DOHH2 (cell line): ENCODE measurements at regions not wholly inside any gene's neighbourhood (a gene's known extent, or its start where the extent isn't known, plus 50 kb on each side); places are given as distances from the start of the nearest gene placed in this dataset.

Experiments used
- H3F3A ChIP-seq: fragments of 200-600 bp; sonication (generic), shearing (Covaris generic); 2 replicates; pipeline ENCODE4 v1.6.0; 2016; ENCODE audit warnings: antibody characterized with exemption, mild to moderate bottlenecking; ENCODE audit not compliant: control insufficient read depth, insufficient read depth
- H3K27ac ChIP-seq: fragments of 200-600 bp; sonication (generic); 2 replicates; pipeline ENCODE4 v1.5.1; 2014; ENCODE audit warnings: low read depth, mild to moderate bottlenecking, low read length, moderate library complexity
- H3K27me3 ChIP-seq: fragments of 200-600 bp; sonication (generic); 2 replicates; pipeline ENCODE4 v1.6.1; 2014; ENCODE audit warnings: mild to moderate bottlenecking, low read length, mixed read lengths; ENCODE audit not compliant: control insufficient read depth
- H3K36me3 ChIP-seq: fragments of 200-600 bp; sonication (generic); 2 replicates; pipeline ENCODE4 v1.6.1; 2014; ENCODE audit warnings: mild to moderate bottlenecking, low read length, moderate library complexity, mixed read lengths; ENCODE audit not compliant: control insufficient read depth
- H3K4me1 ChIP-seq: fragments of 200-600 bp; sonication (generic); 2 replicates; pipeline ENCODE4 v1.6.1; 2014; ENCODE audit warnings: mild to moderate bottlenecking, low read length, mixed read lengths; ENCODE audit not compliant: control insufficient read depth
- H3K4me2 ChIP-seq: fragments of 200-600 bp; sonication (generic); 2 replicates; pipeline ENCODE4 v1.6.0; 2014; ENCODE audit warnings: mild to moderate bottlenecking, low read length, moderate library complexity
- H3K4me3 ChIP-seq: fragments of 200-600 bp; sonication (generic); 2 replicates; pipeline ENCODE4 v1.5.1; 2014; ENCODE audit warnings: mild to moderate bottlenecking, low read length, mixed read lengths
- H3K79me2 ChIP-seq: fragments of 200-600 bp; sonication (generic); 2 replicates; pipeline ENCODE4 v1.6.1; 2014; ENCODE audit warnings: mild to moderate bottlenecking, low read length, mixed read lengths; ENCODE audit not compliant: control insufficient read depth
- H3K9me2 ChIP-seq: fragments of 200-600 bp; sonication (generic); replicated peaks from 2 replicates; pipeline ENCODE4 v1.6.1; 2014; ENCODE audit warnings: mild to moderate bottlenecking, low read length, mixed read lengths; ENCODE audit not compliant: control insufficient read depth
- H3K9me3 ChIP-seq: fragments of 200-600 bp; sonication (generic); 2 replicates; pipeline ENCODE4 v1.6.1; 2014; ENCODE audit warnings: antibody characterized with exemption, low read length, mixed read lengths; ENCODE audit not compliant: control insufficient read depth, insufficient read depth
- H4K20me1 ChIP-seq: fragments of 200-600 bp; sonication (generic); 2 replicates; pipeline ENCODE4 v1.6.0; 2014; ENCODE audit warnings: low read depth, mild to moderate bottlenecking, antibody characterized with exemption, low read length, moderate library complexity; ENCODE audit not compliant: control insufficient read depth, insufficient read depth
- EZH2phosphoT487 ChIP-seq: fragments of 200-600 bp; sonication (generic); IDR thresholded peaks from 2 replicates; pipeline ENCODE4 v1.6.1; 2017; ENCODE audit warnings: borderline replicate concordance, mild to moderate bottlenecking, antibody characterized with exemption, low read length, moderate library complexity, mixed read lengths
- TF ChIP-seq, protein P1 (sequence below): fragments of 200-600 bp; sonication (generic); IDR thresholded peaks from one replicate; pipeline ENCODE4 v1.5.1; 2014; ENCODE audit warnings: antibody characterized with exemption, mild to moderate bottlenecking, low read depth, low read length; ENCODE audit not compliant: poor library complexity, severe bottlenecking

DNA sequence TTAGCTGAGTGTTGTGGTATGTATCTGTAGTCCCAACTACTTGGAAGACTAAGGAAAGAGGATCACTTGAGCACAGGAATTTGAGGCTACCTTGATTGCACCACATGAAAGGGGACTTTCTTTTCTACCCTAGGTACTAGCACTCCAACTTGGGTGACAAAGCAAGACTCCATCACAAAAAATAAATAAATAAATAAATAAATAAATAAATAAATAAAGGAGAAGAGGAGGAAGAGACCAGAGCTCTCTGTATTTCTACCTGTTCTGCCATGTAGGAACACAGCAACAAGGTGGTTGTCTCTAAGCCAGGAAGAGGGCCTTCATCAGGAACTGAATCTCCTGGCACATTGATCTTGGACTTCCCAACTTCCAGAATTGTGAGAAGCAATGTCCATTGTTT is 118.6 kb downstream of the HMHB1 start:
- Histone ChIP-seq H3K4me2 (no peak overlapping the region), H4K20me1 (no peaks in the 10 kb centered on the region), H3K4me3 (no peak overlapping the region), H3K9me3 (0 out of 2 replicates have a peak, but pooled peaks cover 3% of the 10 kb centered on the region), H3K4me1 (no peaks in the 10 kb centered on the region), H3K79me2 (no peaks in the 10 kb centered on the region), H3K36me3 (no peaks in the 10 kb centered on the region), H3K27ac (no peak overlapping the region), H3F3A (no peaks in the 10 kb centered on the region), H3K27me3 (no peaks in the 10 kb centered on the region), H3K9me2 (no peaks in the 10 kb centered on the region)
- TF ChIP-seq EZH2phosphoT487, result no peak
- TF ChIP-seq, protein P1, sequence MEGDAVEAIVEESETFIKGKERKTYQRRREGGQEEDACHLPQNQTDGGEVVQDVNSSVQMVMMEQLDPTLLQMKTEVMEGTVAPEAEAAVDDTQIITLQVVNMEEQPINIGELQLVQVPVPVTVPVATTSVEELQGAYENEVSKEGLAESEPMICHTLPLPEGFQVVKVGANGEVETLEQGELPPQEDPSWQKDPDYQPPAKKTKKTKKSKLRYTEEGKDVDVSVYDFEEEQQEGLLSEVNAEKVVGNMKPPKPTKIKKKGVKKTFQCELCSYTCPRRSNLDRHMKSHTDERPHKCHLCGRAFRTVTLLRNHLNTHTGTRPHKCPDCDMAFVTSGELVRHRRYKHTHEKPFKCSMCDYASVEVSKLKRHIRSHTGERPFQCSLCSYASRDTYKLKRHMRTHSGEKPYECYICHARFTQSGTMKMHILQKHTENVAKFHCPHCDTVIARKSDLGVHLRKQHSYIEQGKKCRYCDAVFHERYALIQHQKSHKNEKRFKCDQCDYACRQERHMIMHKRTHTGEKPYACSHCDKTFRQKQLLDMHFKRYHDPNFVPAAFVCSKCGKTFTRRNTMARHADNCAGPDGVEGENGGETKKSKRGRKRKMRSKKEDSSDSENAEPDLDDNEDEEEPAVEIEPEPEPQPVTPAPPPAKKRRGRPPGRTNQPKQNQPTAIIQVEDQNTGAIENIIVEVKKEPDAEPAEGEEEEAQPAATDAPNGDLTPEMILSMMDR, result no peak

GRCh38 chr5:143931476-143931875 is 119.5 kb downstream of the HMHB1 start:
- TF ChIP-seq, protein P1, result no peak
- no peak for TF ChIP-seq EZH2phosphoT487
- Histone ChIP-seq H3K9me3 (0 out of 2 replicates have a peak, but pooled peaks cover 3% of the 10 kb centered on the region), H3K9me2 (no peaks in the 10 kb centered on the region), H3K27me3 (no peaks in the 10 kb centered on the region), H3F3A (no peaks in the 10 kb centered on the region), H3K4me1 (no peaks in the 10 kb centered on the region), H3K4me2 (no peak overlapping the region), H3K27ac (no peak overlapping the region), H3K79me2 (no peaks in the 10 kb centered on the region), H3K4me3 (no peak overlapping the region), H3K36me3 (no peaks in the 10 kb centered on the region), H4K20me1 (no peaks in the 10 kb centered on the region)

DNA sequence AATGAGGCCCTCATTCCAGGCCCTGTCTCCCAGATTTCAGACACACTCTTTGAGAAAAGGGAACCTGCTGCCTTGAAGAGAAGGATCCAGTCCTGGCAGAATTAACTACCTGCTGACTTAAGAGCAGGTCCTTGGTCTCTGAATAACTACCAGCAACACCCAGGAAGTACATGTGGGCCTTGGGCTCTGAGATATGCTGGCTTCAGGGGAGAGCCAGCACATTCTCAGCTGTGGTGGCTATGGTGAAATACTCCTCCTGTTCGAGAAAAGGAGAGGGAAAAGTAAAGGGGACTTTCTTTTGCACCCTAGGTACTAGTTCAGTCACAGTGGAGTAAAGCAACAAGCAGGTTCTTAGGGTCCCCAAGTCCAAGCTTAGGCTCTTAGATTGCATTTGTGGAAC is 120.0 kb downstream of the HMHB1 start:
- Histone ChIP-seq H3K27ac (no peak overlapping the region), H3K4me3 (no peak overlapping the region), H3K9me2 (no peaks in the 10 kb centered on the region), H3F3A (no peaks in the 10 kb centered on the region), H3K79me2 (no peaks in the 10 kb centered on the region), H3K27me3 (no peaks in the 10 kb centered on the region), H3K4me2 (no peak overlapping the region), H4K20me1 (no peaks in the 10 kb centered on the region), H3K36me3 (no peaks in the 10 kb centered on the region), H3K4me1 (no peaks in the 10 kb centered on the region), H3K9me3 (0 out of 2 replicates have a peak, but pooled peaks cover 3% of the 10 kb centered on the region)
- no peak for TF ChIP-seq EZH2phosphoT487
- TF ChIP-seq, protein P1, result no peak
